ENCODE measurements at regions not wholly inside any gene's neighbourhood (a gene's known extent, or its start where the extent isn't known, plus 50 kb on each side); places are given as distances from the start of the nearest gene placed in this dataset.

DNA sequence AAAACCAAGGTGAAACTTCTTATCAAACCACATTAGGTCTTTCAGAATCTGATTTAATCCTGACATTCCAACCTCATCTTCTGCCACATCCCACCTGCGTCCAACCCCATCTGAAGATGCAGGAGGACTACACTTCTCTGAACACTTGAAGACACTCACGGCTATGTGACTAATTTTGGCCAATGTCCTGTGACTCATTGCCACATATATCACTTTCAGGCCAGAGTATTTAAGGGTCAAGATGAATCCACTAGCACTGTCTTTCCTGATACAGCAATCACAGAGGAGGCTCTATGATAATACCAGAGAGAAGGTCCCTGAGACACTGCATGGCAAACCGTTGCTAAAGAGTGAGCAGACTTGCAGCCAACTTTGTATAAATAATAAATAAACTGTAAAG, 323.4 kb downstream of the NR2F1-AS1 start:
- DNase-seq (ENCODE audit: extremely low read depth, low read depth), result no peak
- TF ChIP-seq, protein P1, sequence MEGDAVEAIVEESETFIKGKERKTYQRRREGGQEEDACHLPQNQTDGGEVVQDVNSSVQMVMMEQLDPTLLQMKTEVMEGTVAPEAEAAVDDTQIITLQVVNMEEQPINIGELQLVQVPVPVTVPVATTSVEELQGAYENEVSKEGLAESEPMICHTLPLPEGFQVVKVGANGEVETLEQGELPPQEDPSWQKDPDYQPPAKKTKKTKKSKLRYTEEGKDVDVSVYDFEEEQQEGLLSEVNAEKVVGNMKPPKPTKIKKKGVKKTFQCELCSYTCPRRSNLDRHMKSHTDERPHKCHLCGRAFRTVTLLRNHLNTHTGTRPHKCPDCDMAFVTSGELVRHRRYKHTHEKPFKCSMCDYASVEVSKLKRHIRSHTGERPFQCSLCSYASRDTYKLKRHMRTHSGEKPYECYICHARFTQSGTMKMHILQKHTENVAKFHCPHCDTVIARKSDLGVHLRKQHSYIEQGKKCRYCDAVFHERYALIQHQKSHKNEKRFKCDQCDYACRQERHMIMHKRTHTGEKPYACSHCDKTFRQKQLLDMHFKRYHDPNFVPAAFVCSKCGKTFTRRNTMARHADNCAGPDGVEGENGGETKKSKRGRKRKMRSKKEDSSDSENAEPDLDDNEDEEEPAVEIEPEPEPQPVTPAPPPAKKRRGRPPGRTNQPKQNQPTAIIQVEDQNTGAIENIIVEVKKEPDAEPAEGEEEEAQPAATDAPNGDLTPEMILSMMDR (IDR thresholded peaks at IDR 0.05; ENCODE audit: low read depth, low read length), result no peak

DNA sequence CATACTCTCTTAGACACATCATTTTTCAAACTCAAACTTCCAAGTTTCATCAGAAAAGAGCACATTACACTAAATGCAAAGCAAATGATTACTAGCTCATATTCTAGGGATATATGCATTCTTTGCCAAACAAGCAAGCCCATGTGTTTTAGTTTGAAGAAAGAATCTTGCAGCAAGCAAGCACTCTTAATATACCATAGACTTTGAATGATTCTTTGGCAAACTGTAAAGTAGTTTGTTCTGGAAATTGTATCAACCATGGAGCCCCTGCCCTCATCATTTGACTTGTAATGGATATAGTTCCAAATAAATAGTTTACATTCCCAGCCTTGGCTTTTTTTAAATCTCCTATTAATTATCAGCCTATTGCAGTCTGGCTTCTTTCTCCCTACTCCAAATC, 325.2 kb downstream of the NR2F1-AS1 start:
- TF ChIP-seq, protein P1 (IDR thresholded peaks at IDR 0.05; ENCODE audit: low read depth, low read length), result no peak
- DNase-seq (ENCODE audit: extremely low read depth, low read depth), result no peak

DNA sequence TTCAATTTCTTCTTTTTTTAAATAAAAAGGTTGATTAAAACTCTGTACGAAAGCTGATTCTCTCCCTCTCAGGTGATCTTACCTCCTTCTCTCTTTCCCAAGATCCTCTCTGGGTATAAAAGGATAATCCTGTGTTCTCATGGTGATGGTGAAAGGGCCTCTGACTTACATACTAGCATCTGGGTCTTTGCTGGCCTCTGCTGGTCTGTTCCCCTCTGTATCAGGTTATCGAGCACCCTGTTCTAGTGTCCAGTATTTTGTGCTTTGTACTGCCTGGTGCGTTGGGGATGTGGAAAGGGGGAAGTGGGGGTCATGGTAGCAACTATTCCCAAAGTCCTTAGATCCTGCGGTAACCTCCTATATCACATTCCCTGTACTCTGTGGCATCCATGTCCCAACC, 328.9 kb downstream of the NR2F1-AS1 start:
- DNase-seq (ENCODE audit: extremely low read depth, low read depth), result no peak
- TF ChIP-seq, protein P1 (IDR thresholded peaks at IDR 0.05; ENCODE audit: low read depth, low read length), result no peak

DNA sequence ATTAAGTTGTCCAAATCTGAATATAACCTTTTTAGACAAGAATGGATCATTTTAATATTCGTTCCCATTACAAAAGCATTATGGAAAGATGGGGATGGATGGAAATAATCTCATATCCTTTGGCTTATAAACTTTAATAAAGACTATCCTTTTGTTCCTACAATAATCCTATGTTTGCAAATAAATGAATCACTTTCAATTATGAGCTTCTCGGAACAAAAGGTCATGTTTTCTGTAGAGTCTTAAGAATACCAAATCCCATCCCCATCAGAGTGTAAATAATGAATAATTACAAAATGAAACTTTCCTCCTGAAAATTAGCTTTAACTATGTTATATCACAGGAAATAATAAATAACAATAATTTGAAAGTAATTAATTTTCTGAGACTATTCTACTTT, 329.7 kb downstream of the NR2F1-AS1 start:
- no peak for DNase-seq (ENCODE audit: extremely low read depth, low read depth)
- TF ChIP-seq, protein P1 (IDR thresholded peaks at IDR 0.05; ENCODE audit: low read depth, low read length), result no peak

DNA sequence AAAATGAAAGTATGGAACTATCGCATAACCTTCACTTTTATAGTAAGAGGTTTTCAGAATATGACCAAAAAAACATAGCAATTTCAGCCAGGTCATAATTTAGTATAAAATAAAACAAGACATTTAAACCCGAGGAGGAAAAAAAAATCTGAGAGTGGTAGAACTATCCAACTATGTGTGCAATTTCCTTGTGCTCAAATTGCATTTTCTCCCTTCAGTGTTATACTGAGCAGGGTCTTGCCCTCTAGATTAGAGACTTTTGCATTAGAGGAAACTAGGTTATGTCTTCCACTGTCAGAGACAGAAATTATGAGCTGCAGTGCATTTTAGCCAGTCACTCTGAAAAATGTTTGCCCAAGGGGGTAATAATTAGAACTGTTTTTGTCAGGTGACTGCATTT, 330.6 kb downstream of the NR2F1-AS1 start:
- DNase-seq (ENCODE audit: extremely low read depth, low read depth), result no peak
- TF ChIP-seq, protein P1 (IDR thresholded peaks at IDR 0.05; ENCODE audit: low read depth, low read length), result no peak

DNA sequence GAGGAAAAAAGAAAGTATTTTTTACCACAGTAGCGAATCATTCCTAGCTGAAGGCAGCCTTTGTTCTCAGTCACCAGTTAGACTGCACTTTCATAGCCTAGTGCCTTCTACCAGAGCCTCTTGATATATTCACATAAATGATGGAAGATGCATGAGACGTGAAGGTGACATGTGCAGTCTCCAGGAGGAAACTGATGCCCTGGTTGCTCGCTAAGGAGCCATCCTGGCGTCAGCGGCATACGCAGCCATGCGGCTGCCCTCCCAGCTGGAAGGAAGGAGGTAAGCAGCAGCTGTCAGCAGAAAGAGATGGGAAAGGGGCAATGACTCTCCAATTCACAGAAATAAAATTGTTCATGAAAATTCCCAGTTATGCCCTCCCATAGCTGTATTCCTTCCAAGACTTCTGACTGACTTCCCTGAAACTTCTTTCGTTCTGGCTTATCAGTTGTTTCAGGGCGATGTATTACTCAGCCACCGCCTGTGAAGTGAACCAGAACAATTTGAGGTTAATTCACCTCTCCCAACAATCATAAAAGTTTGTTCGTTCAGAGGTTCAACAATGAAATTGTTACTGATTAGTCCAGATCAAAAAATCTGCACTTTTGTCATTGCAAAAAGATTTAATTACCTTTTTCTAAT, 331.2 kb downstream of the NR2F1-AS1 start:
- DNase-seq (ENCODE audit: extremely low read depth, low read depth), result no peak

DNA sequence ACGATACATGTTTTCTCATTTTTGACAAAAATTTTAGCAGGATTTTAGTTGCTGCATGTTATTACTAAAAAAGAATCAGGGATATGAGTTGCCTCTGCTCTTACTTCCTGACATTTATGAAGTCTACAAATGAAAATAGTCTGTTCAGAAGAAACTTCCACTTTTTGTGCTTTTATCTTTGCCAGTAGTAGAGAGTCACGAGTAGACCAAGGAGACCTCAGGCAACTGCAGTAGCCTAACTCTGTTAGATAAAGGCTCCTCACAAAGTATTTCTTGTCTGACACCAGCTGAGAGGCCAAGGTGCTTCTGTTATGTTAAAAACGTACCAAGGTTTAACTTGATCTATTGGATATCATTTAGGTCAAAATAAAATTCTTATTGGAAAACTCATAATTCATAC, 333.9 kb downstream of the NR2F1-AS1 start:
- TF ChIP-seq, protein P1 (IDR thresholded peaks at IDR 0.05; ENCODE audit: low read depth, low read length), result no peak
- DNase-seq (ENCODE audit: extremely low read depth, low read depth), result no peak

More for the DNA sequence above, 331.2 kb downstream of the NR2F1-AS1 start:
- TF ChIP-seq, protein P1 (IDR thresholded peaks at IDR 0.05; ENCODE audit: low read depth, low read length), result no peak
